SKM-1 treated with dmso at 0.1 percent for 144 hours (cell line): ENCODE measurements at regions not wholly inside any gene's neighbourhood (a gene's known extent, or its start where the extent isn't known, plus 50 kb on each side); places are given as distances from the start of the nearest gene placed in this dataset.

Experiments
- DNase-seq: peaks from one replicate; lab custom pipeline; 2025; ENCODE audit not compliant: unreplicated experiment; lab: John Stamatoyannopoulos, UW

- no peak for DNase-seq
Observed at GRCh38 chr14:42190744-42191143, 584.1 kb downstream of the LRFN5 start.

- DNase-seq = no peak
Observed at GRCh38 chr14:42187846-42188245, 581.2 kb downstream of the LRFN5 start.

GRCh38 chr14:42185718-42186117 lies 579.0 kb downstream of the LRFN5 start:
- no peak for DNase-seq

- no peak for DNase-seq
Observed at GRCh38 chr14:42174357-42174756, 567.7 kb downstream of the LRFN5 start.

GRCh38 chr14:42173206-42173605 lies 566.5 kb downstream of the LRFN5 start:
- no peak for DNase-seq

GRCh38 chr14:42172304-42172703 lies 565.6 kb downstream of the LRFN5 start:
- DNase-seq = no peak

GRCh38 chr14:42163136-42163535 lies 556.5 kb downstream of the LRFN5 start:
- no peak for DNase-seq

GRCh38 chr14:42159138-42159537 lies 552.5 kb downstream of the LRFN5 start:
- no peak for DNase-seq

GRCh38 chr14:42149609-42150261 lies 543.1 kb downstream of the LRFN5 start:
- no peak for DNase-seq

- no peak for DNase-seq
Observed at GRCh38 chr14:42145766-42146165, 539.1 kb downstream of the LRFN5 start.

GRCh38 chr14:42143114-42143513 lies 536.4 kb downstream of the LRFN5 start:
- no peak for DNase-seq

- DNase-seq = no peak
Observed at GRCh38 chr14:42141328-42141727, 534.7 kb downstream of the LRFN5 start.

GRCh38 chr14:42140831-42141279 lies 534.2 kb downstream of the LRFN5 start:
- DNase-seq = no peak

- no peak for DNase-seq
Observed at GRCh38 chr14:42140001-42140400, 533.3 kb downstream of the LRFN5 start.

GRCh38 chr14:42138406-42138805 lies 531.7 kb downstream of the LRFN5 start:
- DNase-seq = no peak

- DNase-seq = no peak
Observed at GRCh38 chr14:42130815-42131214, 524.1 kb downstream of the LRFN5 start.

- DNase-seq = no peak
Observed at GRCh38 chr14:42123526-42123925, 516.9 kb downstream of the LRFN5 start.

- no peak for DNase-seq
Observed at GRCh38 chr14:42113358-42114069, 506.8 kb downstream of the LRFN5 start.

GRCh38 chr14:42112108-42112507 lies 505.4 kb downstream of the LRFN5 start:
- DNase-seq = no peak

- no peak for DNase-seq
Observed at GRCh38 chr14:42111355-42111754, 504.7 kb downstream of the LRFN5 start.

GRCh38 chr14:42110167-42110566 lies 503.5 kb downstream of the LRFN5 start:
- DNase-seq = no peak

- DNase-seq = no peak
Observed at GRCh38 chr14:42095155-42095554, 488.5 kb downstream of the LRFN5 start.

GRCh38 chr14:42090122-42090521 lies 483.4 kb downstream of the LRFN5 start:
- DNase-seq = no peak
